Epithelial cell of proximal tubule (primary cell): ENCODE measurements at regions not wholly inside any gene's neighbourhood (a gene's known extent, or its start where the extent isn't known, plus 50 kb on each side); places are given as distances from the start of the nearest gene placed in this dataset.

Experiments used
- DNase-seq: peaks from one replicate; pipeline ENCODE4 v3.0.0-alpha.2; 2011; ENCODE audit warnings: low read depth
- H3K4me3 ChIP-seq: 2 replicates; pipeline ENCODE4 v1.5.1; 2011; ENCODE audit warnings: low read depth, mild to moderate bottlenecking, low read length
- CTCF ChIP-seq: conservative IDR thresholded peaks from 2 replicates; pipeline ENCODE4 v1.5.1; 2012; ENCODE audit warnings: low read depth, mild to moderate bottlenecking, low read length

- no peak for DNase-seq
- TF ChIP-seq CTCF, result no peak
- no peak overlapping the region for H3K4me3 ChIP-seq
Measured at GRCh38 chrX:40418813-40419195, 162.0 kb upstream of the ATP6AP2 start.

GRCh38 chrX:40418146-40418812 is 162.5 kb upstream of the ATP6AP2 start:
- no peak overlapping the region for H3K4me3 ChIP-seq
- TF ChIP-seq CTCF, result no peak
- DNase-seq, result peak; percentile 40

GRCh38 chrX:40415675-40416074 is 165.1 kb upstream of the ATP6AP2 start:
- H3K4me3 ChIP-seq, result no peak overlapping the region
- no peak for TF ChIP-seq CTCF
- DNase-seq, result no peak

GRCh38 chrX:40414335-40414734 is 166.4 kb upstream of the ATP6AP2 start:
- H3K4me3 ChIP-seq, result no peak overlapping the region
- DNase-seq, result no peak
- TF ChIP-seq CTCF, result no peak

- DNase-seq, result no peak
- no peak overlapping the region for H3K4me3 ChIP-seq
Measured at GRCh38 chrX:40411340-40412111, 169.2 kb upstream of the ATP6AP2 start.

GRCh38 chrX:40410859-40411258 is 169.9 kb upstream of the ATP6AP2 start:
- TF ChIP-seq CTCF, result no peak
- no peak overlapping the region for H3K4me3 ChIP-seq
- DNase-seq, result no peak

More at GRCh38 chrX:40411340-40412111, 169.2 kb upstream of the ATP6AP2 start:
- TF ChIP-seq CTCF, result no peak
